CD1c-positive myeloid dendritic cell (primary cell): ENCODE measurements at regions not wholly inside any gene's neighbourhood (a gene's known extent, or its start where the extent isn't known, plus 50 kb on each side); places are given as distances from the start of the nearest gene placed in this dataset.

ENCODE experiments used
- DNase-seq: peaks from one replicate; pipeline ENCODE4 v3.0.0-alpha.2; 2016; ENCODE audit errors: extremely low spot score

DNA sequence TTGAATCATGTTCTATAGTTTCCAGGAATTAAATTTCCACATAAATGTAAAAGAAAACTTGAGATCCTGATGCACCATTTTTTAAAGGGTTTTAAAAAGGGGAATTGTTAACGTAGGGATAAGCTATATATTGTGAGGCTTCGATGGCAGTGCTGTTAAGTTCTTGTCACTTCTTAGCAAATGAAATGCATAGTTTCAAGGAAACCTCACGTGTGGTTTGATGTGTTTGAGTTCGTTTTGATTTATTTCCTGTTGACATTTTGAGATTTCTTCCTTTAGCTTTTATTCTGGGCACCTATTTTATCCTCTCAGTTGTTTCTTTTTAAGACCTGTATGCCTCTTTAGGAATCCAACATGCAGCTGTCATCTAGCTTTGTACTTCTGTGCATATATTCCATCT lies 301.0 kb downstream of the DOCK8 start:
- no peak for DNase-seq

DNA sequence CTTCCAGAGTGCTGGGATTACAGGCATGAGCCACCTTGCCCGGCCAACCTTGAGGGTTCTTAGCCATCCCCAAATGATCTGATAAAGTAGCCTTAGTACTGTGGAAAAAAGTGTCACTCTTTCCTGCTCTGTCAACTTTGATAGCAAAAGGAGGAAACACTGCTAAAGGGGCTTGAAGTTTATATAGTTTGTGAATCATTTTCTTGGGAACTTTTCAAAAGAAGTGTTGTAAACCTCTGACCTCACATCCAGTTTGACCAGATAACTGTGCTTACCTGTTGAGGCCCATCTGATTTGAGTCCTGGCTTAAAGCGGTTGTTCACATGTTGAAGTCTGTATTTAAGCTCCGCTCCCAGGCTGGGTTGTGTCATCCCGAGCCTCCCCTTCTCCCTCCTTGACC lies 303.3 kb downstream of the DOCK8 start:
- DNase-seq: no peak

- DNase-seq: no peak
Measured at GRCh38 chr9:518540-518939, 303.9 kb downstream of the DOCK8 start.

GRCh38 chr9:519579-519978 lies 304.9 kb downstream of the DOCK8 start:
- no peak for DNase-seq

GRCh38 chr9:520302-520701 lies 305.6 kb downstream of the DOCK8 start:
- no peak for DNase-seq

DNA sequence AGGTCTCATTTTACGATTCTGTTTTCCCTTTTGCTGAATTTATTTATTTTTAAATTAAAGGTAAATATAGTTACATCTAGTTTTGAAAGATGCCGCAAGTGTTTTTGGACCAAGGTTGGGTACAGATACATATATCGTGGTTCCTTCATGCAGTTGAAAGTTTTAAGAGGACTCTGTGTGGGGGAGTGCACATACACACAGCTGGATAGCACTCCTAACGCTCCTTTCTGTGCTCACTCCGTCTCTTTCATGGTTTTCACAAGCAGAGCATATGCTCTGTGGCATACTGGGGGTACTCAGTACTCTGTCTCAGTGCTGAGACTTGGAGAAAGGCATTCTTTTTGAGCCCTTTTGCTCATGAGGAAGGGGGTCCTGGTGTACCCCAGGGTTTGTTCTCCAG lies 307.5 kb downstream of the DOCK8 start:
- DNase-seq: no peak

DNA sequence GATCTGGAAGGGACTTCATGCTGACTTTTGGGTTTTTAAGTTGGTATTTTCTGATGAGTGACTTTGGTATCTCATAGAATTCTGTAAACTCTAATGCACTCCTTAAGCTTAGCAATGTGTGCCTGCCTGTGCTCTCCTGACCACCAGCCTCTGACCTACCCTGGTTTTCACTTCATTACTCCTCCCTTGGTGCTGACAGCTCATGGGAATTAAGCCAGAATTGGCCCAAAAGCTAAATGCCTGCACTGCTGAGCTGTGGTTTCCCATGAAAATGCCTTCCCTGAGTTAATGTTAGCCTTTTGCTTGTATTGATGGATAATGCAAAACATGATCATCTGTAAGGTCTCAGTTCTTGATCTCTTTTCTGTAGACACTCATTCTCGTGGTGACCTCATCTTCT lies 308.0 kb downstream of the DOCK8 start:
- no peak for DNase-seq

- DNase-seq: no peak
Measured at GRCh38 chr9:523444-523843, 308.8 kb downstream of the DOCK8 start.

GRCh38 chr9:524008-524407 lies 309.3 kb downstream of the DOCK8 start:
- DNase-seq: no peak

- no peak for DNase-seq
Measured at GRCh38 chr9:526904-527591, 312.4 kb downstream of the DOCK8 start.

DNA sequence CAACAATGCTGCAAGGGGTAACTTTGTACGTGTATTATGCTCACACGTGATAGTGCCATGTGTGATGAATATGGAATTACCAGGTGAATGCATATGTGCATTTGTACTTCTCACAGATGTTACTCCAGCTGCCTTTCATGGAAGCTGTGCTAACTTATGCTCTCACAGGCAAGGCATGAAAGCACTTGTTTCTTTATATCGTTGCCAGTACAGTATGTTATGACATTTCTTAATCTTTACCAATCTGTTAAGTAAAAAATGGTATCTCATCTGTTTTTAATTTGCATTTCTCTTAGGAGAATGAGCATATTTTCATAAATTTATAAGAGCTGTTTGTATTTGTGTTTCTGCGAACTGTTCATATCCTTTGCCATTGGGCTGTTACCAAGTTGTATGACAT lies 311.8 kb upstream of the DMRT1 start:
- DNase-seq: no peak

DNA sequence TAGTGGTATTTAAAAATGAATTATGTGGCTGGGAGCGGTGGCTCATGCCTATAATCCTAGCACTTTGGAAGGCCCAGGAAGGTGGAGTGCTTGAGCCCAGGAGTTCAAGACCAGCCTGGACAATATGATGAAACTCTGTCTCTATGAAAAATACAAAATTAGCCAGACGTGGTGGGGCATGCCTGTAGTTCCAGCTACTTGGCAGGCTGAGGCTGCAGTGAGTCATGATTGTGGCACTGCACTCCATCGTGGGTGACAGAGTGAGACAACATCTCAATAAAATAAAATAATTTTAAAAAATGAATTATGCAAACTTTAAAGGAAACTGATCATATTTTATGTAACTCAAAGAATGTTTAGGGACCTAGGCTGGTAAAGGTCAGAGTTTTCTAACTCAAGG lies 310.8 kb upstream of the DMRT1 start:
- no peak for DNase-seq

- DNase-seq: no peak
Measured at GRCh38 chr9:532707-533106, 308.8 kb upstream of the DMRT1 start.

- DNase-seq: no peak
Measured at GRCh38 chr9:534886-535285, 306.6 kb upstream of the DMRT1 start.

GRCh38 chr9:535356-535755 lies 306.1 kb upstream of the DMRT1 start:
- no peak for DNase-seq

DNA sequence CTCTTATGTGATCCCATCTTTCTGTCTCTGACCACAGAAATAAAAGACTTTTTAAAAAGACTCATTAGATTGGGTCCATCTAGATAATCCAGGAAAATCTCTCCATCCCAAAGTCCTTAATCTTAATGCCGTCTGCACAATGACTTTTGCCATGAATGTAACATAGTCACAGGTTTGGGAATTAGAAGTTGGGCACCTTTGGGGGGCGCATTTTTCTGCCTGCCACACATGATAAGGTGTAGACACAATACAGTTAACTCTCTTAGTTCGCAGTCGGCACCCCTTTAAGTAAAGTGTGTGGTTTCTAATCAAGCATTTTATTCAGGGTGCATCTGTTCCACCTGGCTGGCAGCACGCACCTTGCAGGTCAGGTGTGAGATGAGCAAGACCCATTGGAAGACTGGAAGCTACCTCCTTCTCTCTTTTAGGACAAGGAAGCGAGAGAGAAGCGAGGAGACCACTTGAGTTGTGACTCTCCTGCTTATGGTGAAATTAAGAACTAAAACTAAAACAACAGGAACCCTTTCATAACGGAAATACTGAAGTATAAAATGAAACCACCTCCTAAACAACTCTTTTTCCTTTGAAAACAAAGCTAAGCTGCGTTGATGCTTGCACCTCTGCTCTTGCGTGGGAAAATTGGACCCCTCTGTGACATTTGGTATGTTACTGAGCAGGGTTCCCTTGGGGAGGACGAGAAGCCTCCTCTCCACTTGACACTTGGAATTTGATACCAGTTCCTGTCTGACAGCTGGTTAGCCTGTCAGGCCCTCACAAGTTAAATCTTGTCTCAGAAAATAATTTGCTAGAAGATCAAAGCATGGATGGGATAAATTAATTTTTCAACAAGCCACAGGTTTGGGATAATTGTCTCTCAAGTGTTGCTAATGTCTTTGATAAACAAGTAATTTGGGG lies 304.6 kb upstream of the DMRT1 start:
- no peak for DNase-seq

DNA sequence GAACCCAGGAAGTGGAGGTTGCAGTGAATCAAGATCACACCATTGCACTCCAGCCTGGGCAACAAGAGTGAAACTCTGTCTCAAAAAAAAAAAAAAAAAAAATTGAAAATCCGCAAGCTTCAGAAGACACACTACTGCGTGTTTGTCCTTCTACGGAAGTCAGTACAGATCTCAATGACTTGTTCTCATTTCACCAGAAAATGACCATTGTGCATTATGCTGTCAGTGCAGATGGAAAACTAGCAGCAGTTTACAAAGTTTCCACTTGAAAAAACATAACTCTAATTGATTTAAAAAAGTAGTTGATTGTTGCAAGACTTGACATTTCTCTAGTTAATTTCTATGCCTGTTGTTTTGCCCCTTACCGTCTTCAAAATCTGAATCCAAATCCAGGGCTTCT lies 298.0 kb upstream of the DMRT1 start:
- no peak for DNase-seq

DNA sequence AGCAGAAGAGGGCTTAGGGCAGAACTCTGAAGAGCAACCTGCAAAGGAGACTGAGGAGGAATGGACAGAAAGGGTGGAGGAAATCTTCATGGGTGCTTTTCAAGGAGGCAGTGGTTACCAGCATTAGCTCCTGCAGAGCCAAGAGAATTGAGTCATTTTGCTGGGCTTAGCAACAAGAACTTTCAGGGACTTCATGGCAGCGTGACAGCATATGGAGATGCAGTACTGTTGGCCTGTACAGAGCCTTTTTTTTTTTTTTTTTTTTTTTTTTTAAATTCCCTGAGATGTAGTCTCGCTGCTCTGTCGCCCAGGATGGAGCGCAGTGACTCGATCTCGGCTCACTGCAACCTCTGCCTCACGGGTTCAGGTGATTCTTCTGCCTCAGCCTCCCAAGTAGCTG lies 296.0 kb upstream of the DMRT1 start:
- DNase-seq: no peak

- DNase-seq: no peak
Measured at GRCh38 chr9:546235-546634, 295.3 kb upstream of the DMRT1 start.

- no peak for DNase-seq
Measured at GRCh38 chr9:546797-547223, 294.7 kb upstream of the DMRT1 start.

DNA sequence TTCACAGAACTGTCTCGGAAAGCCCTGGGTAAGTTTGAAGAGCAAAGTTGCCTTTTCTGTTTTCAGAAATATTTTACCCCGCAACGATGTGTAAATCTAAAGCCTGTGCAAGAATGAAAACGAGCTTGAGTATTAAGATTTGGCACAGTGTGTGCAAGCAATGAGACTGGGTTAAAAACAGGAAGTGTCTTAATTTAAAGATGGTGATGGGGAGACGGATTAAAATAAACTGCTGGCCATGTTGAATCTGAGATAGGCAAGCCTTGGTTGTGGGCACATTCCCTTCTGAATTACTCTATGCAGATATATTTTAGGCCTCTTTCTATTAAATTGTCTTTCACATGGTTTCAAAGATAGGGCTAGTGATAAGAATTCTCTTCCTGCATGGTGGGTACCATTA lies 294.2 kb upstream of the DMRT1 start:
- DNase-seq: no peak

DNA sequence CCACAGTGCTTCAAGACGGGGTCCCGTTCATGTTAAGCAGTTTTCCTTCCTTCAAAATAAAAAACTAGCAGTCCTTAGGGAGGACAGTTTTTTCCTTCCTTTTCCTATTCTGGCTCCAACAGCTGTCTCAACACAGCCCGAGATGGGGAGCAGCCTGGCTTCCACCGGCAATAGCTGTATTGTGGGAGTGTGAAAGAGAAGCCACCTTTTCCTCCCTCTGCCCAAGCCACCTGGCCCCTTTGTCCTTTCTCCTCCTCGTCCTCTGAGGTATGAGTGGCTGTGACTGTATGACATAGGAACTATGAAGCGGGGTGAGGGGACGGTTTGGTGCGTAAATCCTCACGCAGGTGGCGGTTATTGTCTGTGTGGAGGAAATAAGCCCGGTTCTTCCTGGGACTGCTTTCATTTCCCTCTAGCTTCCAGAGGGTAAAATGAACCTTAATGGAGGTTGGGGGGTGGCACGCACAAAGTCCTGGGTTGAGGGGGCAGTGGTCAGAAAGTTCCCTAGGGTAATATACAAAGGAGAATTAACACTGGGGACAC lies 292.0 kb upstream of the DMRT1 start:
- DNase-seq: no peak

DNA sequence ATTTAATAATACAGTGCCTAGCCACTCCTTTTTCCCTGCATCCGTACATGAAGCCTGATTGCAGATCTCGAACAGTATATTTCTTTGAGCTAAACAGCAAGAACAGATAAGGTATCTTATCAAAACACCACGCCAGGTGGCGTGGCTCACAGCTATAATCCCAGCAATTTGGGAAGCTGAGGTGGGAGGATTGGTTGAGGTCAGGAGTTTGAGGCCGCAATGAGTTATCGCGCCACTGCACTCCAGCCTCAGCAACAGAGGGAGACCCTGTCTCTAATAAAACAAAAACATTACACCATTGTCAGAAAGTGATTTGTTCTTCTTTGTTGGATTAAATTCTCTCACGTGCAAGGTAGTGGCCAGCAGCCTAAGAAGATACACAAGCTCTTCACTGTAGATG lies 291.2 kb upstream of the DMRT1 start:
- no peak for DNase-seq
